K562 (cell line): ENCODE measurements at regions not wholly inside any gene's neighbourhood (a gene's known extent, or its start where the extent isn't known, plus 50 kb on each side); places are given as distances from the start of the nearest gene placed in this dataset.

Experiments
- CBX3 ChIP-seq, 2 experiments: IDR thresholded peaks; 1 replicate in 1 of 2; 2 replicates in 1 of 2; pipeline ENCODE4 v1.6.1; 2012; ENCODE audit warnings: inconsistent platforms in 2 of 2, low read length in 2 of 2, borderline replicate concordance in 1 of 2, control low read depth in 1 of 2
- GABPB2 ChIP-seq: fragments of 250-450 bp; sonication (Bioruptor Pico); conservative IDR thresholded peaks from 2 replicates; pipeline ENCODE4 v1.5.1; 2021; ENCODE audit warnings: mild to moderate bottlenecking
- NFIC ChIP-seq: fragments of 450-650 bp; IDR thresholded peaks from 2 replicates; pipeline ENCODE4 v1.6.1; 2017; ENCODE audit warnings: mild to moderate bottlenecking, inconsistent platforms
- RCOR1 ChIP-seq, 2 experiments: IDR thresholded peaks; 2 replicates each; pipeline ENCODE4 v1.6.1; 2012; ENCODE audit warnings: low read depth in 2 of 2, low read length in 2 of 2, borderline replicate concordance in 1 of 2, improper control_type of control experiment in 1 of 2
- TAF7 ChIP-seq: fragments of 450-650 bp; IDR thresholded peaks from 2 replicates; pipeline ENCODE4 v1.6.1; 2016; ENCODE audit warnings: missing genetic modification characterization, missing compliant biosample characterization
- TF ChIP-seq, protein P1 (sequence below), 2 experiments: fragments of 450-650 bp in 1 of 2; IDR thresholded peaks; 2 replicates each; pipeline ENCODE4 v1.6.1; 2011 to 2017; ENCODE audit warnings: low read depth in 2 of 2, antibody characterized with exemption in 1 of 2, borderline replicate concordance in 1 of 2, low read length in 1 of 2, mild to moderate bottlenecking in 1 of 2, mixed read lengths in 1 of 2; ENCODE audit not compliant: control insufficient read depth in 1 of 2
- TF ChIP-seq, protein P2 (sequence below): conservative IDR thresholded peaks from 2 replicates; pipeline ENCODE4 v1.6.1; 2011; ENCODE audit warnings: low read depth, mild to moderate bottlenecking, low read length; ENCODE audit not compliant: control insufficient read depth
- TF ChIP-seq, protein P3 (sequence below): sonication (generic); formaldehyde crosslinking; IDR thresholded peaks from 2 replicates; pipeline ENCODE4 v1.8.1; 2023; ENCODE audit warnings: missing genetic modification reagents, mild to moderate bottlenecking, borderline replicate concordance
- TF ChIP-seq, protein P4 (sequence below): fragments of 250-450 bp; sonication (Bioruptor Pico); IDR thresholded peaks from 2 replicates; pipeline ENCODE4 v1.4.0; 2020; ENCODE audit warnings: mild to moderate bottlenecking, moderate library complexity
- TF ChIP-seq, protein P5 (sequence below), 3 experiments: fragments of 200-800 bp in 1 of 3; fragments of 250-450 bp in 1 of 3; fragments of 450-650 bp in 1 of 3; sonication (Bioruptor Pico) in 1 of 3; sonication (Bioruptor generic) in 1 of 3; formaldehyde crosslinking in 1 of 3; IDR thresholded peaks; 2 replicates each; pipeline versions ENCODE4 v1.6.1 to v1.8.0; 2016 to 2022; ENCODE audit warnings: mild to moderate bottlenecking in 2 of 3, missing genetic modification characterization in 2 of 3, missing compliant biosample characterization in 1 of 3, moderate library complexity in 1 of 3

DNA sequence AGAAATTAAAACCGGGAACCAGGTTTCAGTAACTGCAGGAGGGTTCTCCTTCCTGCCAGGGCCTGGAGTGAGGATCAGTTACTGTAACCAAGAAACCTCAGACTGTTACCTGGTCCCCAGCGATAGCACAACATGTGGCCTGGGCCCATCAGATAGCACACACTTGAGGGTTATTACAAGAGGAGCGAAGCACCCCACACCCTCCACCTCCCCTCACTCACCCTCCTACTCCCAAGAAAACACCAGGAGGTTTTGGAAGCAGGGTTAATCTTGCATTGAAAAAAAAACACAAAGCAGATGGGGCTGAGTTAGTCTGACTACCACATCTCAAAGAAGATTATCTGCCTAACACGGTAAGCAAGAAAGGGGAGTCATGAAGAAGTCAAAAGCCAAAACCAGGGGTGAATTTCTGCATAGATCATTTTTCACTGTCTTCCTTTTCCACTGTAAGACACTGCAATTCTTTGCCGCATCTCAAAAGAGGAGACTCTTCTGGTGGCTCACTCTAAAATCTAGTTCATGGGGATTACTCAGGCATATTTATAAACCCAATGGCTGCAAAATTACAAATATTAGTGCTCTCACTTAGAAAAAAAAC, 75.9 kb upstream of the DOCK9 start (continued):
- TF ChIP-seq, protein P1, sequence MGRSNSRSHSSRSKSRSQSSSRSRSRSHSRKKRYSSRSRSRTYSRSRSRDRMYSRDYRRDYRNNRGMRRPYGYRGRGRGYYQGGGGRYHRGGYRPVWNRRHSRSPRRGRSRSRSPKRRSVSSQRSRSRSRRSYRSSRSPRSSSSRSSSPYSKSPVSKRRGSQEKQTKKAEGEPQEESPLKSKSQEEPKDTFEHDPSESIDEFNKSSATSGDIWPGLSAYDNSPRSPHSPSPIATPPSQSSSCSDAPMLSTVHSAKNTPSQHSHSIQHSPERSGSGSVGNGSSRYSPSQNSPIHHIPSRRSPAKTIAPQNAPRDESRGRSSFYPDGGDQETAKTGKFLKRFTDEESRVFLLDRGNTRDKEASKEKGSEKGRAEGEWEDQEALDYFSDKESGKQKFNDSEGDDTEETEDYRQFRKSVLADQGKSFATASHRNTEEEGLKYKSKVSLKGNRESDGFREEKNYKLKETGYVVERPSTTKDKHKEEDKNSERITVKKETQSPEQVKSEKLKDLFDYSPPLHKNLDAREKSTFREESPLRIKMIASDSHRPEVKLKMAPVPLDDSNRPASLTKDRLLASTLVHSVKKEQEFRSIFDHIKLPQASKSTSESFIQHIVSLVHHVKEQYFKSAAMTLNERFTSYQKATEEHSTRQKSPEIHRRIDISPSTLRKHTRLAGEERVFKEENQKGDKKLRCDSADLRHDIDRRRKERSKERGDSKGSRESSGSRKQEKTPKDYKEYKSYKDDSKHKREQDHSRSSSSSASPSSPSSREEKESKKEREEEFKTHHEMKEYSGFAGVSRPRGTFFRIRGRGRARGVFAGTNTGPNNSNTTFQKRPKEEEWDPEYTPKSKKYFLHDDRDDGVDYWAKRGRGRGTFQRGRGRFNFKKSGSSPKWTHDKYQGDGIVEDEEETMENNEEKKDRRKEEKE (IDR thresholded peaks at IDR 0.05; ENCODE audit: borderline replicate concordance in 1 of 2, control insufficient read depth in 1 of 2, low read depth in 2 of 2, low read length in 1 of 2): peak in 1 of 2 experiments; percentile 62; a peak in 1 of 4 replicates
- no peak for TF ChIP-seq GABPB2
- TF ChIP-seq NFIC: peak; percentile 90
- TF ChIP-seq, protein P2, sequence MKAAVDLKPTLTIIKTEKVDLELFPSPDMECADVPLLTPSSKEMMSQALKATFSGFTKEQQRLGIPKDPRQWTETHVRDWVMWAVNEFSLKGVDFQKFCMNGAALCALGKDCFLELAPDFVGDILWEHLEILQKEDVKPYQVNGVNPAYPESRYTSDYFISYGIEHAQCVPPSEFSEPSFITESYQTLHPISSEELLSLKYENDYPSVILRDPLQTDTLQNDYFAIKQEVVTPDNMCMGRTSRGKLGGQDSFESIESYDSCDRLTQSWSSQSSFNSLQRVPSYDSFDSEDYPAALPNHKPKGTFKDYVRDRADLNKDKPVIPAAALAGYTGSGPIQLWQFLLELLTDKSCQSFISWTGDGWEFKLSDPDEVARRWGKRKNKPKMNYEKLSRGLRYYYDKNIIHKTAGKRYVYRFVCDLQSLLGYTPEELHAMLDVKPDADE: peak; percentile 52; the same call in 1 of the 2 replicates
- TF ChIP-seq CBX3 (IDR thresholded peaks at IDR 0.05; ENCODE audit: borderline replicate concordance in 1 of 2, low read length in 2 of 2): peak in 1 of 2 experiments; percentile 52; a peak in 1 of 3 replicates
- TF ChIP-seq, protein P3, sequence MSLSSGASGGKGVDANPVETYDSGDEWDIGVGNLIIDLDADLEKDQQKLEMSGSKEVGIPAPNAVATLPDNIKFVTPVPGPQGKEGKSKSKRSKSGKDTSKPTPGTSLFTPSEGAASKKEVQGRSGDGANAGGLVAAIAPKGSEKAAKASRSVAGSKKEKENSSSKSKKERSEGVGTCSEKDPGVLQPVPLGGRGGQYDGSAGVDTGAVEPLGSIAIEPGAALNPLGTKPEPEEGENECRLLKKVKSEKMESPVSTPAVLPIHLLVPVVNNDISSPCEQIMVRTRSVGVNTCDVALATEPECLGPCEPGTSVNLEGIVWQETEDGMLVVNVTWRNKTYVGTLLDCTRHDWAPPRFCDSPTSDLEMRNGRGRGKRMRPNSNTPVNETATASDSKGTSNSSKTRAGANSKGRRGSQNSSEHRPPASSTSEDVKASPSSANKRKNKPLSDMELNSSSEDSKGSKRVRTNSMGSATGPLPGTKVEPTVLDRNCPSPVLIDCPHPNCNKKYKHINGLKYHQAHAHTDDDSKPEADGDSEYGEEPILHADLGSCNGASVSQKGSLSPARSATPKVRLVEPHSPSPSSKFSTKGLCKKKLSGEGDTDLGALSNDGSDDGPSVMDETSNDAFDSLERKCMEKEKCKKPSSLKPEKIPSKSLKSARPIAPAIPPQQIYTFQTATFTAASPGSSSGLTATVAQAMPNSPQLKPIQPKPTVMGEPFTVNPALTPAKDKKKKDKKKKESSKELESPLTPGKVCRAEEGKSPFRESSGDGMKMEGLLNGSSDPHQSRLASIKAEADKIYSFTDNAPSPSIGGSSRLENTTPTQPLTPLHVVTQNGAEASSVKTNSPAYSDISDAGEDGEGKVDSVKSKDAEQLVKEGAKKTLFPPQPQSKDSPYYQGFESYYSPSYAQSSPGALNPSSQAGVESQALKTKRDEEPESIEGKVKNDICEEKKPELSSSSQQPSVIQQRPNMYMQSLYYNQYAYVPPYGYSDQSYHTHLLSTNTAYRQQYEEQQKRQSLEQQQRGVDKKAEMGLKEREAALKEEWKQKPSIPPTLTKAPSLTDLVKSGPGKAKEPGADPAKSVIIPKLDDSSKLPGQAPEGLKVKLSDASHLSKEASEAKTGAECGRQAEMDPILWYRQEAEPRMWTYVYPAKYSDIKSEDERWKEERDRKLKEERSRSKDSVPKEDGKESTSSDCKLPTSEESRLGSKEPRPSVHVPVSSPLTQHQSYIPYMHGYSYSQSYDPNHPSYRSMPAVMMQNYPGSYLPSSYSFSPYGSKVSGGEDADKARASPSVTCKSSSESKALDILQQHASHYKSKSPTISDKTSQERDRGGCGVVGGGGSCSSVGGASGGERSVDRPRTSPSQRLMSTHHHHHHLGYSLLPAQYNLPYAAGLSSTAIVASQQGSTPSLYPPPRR (CRISPR knock-in tag): no peak
- TF ChIP-seq, protein P4, sequence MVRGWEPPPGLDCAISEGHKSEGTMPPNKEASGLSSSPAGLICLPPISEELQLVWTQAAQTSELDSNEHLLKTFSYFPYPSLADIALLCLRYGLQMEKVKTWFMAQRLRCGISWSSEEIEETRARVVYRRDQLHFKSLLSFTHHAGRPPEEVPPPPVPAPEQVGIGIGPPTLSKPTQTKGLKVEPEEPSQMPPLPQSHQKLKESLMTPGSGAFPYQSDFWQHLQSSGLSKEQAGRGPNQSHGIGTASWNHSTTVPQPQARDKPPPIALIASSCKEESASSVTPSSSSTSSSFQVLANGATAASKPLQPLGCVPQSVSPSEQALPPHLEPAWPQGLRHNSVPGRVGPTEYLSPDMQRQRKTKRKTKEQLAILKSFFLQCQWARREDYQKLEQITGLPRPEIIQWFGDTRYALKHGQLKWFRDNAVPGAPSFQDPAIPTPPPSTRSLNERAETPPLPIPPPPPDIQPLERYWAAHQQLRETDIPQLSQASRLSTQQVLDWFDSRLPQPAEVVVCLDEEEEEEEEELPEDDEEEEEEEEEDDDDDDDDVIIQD: no peak
- TF ChIP-seq TAF7 (tag): no peak
- TF ChIP-seq RCOR1 (IDR thresholded peaks at IDR 0.05; ENCODE audit: borderline replicate concordance in 1 of 2, low read depth in 2 of 2, low read length in 2 of 2): peak; percentile 85 to 98; a peak in 3 of 4 replicates
- TF ChIP-seq, protein P5, sequence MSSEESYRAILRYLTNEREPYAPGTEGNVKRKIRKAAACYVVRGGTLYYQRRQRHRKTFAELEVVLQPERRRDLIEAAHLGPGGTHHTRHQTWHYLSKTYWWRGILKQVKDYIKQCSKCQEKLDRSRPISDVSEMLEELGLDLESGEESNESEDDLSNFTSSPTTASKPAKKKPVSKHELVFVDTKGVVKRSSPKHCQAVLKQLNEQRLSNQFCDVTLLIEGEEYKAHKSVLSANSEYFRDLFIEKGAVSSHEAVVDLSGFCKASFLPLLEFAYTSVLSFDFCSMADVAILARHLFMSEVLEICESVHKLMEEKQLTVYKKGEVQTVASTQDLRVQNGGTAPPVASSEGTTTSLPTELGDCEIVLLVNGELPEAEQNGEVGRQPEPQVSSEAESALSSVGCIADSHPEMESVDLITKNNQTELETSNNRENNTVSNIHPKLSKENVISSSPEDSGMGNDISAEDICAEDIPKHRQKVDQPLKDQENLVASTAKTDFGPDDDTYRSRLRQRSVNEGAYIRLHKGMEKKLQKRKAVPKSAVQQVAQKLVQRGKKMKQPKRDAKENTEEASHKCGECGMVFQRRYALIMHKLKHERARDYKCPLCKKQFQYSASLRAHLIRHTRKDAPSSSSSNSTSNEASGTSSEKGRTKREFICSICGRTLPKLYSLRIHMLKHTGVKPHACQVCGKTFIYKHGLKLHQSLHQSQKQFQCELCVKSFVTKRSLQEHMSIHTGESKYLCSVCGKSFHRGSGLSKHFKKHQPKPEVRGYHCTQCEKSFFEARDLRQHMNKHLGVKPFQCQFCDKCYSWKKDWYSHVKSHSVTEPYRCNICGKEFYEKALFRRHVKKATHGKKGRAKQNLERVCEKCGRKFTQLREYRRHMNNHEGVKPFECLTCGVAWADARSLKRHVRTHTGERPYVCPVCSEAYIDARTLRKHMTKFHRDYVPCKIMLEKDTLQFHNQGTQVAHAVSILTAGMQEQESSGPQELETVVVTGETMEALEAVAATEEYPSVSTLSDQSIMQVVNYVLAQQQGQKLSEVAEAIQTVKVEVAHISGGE (CRISPR knock-in tag; IDR thresholded peaks at IDR 0.05): 0 out of 6 replicates have a peak, but pooled peaks of 1 of the 3 experiments have one; percentile 37
